MV-4-11 (cell line): ENCODE measurements at regions not wholly inside any gene's neighbourhood (a gene's known extent, or its start where the extent isn't known, plus 50 kb on each side); places are given as distances from the start of the nearest gene placed in this dataset.

Experiments used
- DNase-seq: peaks from one replicate; lab custom pipeline; 2025; lab: John Stamatoyannopoulos, UW

GRCh38 chr5:173802670-173803165 is 85.4 kb upstream of the CPEB4 start:
- DNase-seq = peak; percentile 92

GRCh38 chr5:173804579-173804978 is 83.6 kb upstream of the CPEB4 start:
- no peak for DNase-seq

DNA sequence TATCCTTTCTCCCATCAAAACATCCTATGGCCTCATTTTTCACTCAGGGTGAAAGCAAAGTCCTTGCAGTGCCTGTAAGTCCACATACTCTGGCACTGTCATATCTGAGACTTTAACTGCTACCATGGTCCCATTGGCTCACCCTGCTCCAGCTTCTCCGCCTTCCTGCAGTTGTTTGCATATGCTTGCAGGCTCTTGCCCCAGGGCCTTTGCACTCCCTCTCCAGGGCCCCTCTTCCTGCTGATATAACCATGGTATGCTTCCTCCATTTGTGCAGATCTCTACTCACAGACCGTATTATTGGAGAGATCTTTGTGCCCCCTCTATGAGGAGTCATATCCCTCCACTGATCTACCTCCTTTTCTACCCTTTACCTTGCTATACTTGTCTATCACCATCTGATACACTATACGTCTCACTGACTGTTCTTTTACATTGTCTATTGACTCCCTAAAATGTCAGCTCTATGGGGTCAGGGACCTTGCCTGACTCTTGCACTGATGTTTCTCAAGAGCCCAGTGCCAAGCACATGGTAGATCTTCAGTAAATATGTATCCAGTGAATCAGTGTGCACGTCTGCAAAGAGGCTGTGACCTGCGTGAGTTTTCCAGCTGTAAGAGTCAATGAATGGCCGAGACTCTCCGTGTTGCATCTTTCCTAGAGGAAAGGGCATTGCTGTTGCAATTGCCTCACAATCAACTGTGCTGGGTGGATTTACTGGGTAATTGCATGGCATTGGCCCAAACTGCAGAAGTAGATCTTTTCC is 81.7 kb upstream of the CPEB4 start:
- no peak for DNase-seq

GRCh38 chr5:173807181-173807655 is 80.9 kb upstream of the CPEB4 start:
- no peak for DNase-seq

DNA sequence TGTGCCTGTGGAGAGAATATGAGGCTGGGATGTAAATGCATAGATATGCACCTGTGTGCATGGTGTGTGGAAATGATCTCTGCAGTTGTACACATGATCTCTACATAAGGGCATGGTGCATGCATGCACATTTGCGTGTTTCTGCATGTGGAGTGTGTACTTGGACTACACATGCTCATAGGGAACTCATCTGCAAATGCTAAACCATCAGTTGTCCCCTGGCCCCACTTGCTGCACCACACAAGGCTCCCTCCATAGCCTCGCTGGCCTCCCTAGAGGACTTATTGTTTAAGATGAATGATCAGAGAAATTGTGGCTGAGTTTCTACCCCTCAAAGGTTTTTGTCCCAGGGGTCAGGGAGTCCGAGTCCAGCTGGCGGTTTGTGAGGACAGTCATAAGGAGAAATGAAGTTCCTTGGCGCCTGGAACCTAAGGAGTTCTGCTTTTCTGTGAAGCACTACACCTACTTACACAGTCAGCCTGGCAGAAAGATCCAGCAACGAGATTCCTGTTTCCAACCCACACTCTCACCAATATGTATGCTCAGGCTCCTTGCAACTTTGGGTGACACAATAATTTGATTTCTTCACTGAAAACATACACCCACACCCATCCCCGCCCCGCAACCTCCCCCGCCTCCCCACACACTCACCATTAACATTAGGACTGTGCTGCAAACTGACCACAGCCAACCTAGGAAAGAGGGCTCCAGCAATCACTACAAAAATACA is 79.9 kb upstream of the CPEB4 start:
- DNase-seq = peak; percentile 67

- DNase-seq = no peak
Observed at GRCh38 chr5:173809014-173809413, 79.1 kb upstream of the CPEB4 start.

GRCh38 chr5:173812811-173813550 is 75.2 kb upstream of the CPEB4 start:
- DNase-seq = no peak

- DNase-seq = no peak
Observed at GRCh38 chr5:173814053-173814452, 74.1 kb upstream of the CPEB4 start.

DNA sequence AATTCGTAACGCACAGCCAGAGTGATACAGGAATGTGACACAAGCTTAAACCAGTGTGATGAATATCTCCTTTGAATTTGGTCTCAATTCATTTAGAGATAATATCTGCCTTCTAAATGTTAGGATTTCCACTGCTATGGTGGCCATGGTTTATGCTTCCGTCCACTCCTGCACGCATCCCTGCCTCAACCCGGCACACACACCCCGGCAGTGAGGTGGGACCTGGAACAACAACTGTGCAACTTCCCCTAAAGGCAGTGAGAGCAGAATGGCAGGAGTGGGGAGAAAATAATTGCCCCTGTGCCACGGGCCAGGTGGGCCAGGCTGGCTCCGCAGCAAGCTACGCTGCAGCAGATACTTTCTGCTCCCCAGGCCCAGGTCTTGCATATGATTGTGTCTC is 72.6 kb upstream of the CPEB4 start:
- no peak for DNase-seq

DNA sequence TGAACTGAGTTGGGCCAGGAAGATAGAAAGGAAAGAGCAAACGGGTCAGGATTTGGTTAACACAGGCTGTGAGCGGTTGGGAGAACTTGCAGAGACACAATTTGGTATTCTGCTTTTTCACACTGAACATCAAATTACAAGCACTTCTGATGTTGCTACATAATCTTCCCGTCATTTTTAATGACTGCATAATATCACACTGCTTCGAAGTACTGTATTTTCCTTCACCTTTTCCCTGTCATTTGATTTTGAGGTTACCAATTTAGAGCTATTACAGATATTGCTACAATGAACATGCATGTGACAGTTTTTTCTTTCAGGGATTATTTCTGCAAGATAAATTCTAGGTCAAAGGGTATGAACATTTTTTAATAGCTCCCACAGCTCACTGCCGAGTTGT is 71.4 kb upstream of the CPEB4 start:
- DNase-seq = no peak

GRCh38 chr5:173817561-173817960 is 70.6 kb upstream of the CPEB4 start:
- DNase-seq = no peak

GRCh38 chr5:173819521-173819920 is 68.6 kb upstream of the CPEB4 start:
- no peak for DNase-seq

GRCh38 chr5:173823274-173823644 is 64.9 kb upstream of the CPEB4 start:
- DNase-seq = no peak

- no peak for DNase-seq
Observed at GRCh38 chr5:173823721-173824567, 64.2 kb upstream of the CPEB4 start.

DNA sequence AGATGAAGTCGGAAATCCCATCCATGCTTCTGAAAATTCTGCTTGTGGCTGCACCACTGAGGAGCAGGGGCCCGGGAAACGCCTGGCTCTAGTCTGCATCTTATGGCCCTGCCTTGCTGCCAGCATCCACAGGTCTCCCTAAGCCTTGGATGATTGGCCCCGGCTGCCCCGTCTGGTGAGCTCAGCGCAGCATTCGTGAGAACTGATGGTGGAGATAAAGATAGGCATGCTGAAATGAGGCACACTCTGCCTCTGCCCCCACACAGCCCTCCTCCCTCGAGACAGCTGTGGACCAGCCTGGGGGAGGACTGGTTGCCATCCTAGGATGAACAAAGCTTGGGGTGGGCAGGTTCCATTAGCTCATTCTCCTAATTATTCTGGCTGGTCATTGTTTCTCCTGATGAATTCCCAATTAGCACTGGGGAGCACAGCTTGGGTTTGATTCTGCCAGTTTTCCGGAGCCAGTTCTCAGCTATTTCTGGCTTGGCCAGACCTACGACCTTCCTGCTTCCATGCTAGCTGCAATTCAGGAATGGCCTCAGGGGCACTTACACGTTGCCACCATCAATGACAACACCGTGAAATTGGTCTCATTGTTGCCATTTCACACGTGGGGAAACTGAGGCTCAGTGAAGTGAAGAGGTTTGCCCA is 62.8 kb upstream of the CPEB4 start:
- no peak for DNase-seq

GRCh38 chr5:173826086-173826427 is 62.1 kb upstream of the CPEB4 start:
- DNase-seq = no peak

GRCh38 chr5:173826428-173827350 is 61.5 kb upstream of the CPEB4 start:
- no peak for DNase-seq

- DNase-seq = no peak
Observed at GRCh38 chr5:173828952-173829351, 59.2 kb upstream of the CPEB4 start.

DNA sequence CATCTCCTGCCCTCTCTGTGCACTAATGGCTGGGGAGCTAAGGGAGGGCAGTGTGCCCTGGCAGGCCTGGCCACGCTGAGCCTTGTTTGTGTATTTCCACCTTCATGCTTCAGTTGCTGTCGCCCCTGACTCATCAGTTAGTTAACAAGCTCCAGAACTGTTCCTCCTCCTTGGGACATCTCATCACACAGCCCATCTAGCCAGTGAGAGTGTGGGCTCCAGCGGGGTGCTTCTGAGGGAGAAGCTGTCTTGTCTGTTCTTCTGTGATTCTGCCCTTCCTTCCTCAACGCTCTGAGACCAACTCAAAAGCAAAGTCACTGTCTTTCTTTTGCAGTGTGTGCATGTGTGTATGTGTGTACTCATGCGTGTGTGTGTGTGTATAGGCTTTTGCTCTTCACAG is 58.3 kb upstream of the CPEB4 start:
- peak; percentile 4 for DNase-seq

GRCh38 chr5:173830421-173830820 is 57.7 kb upstream of the CPEB4 start:
- DNase-seq = no peak
